ENCODE measurements at regions not wholly inside any gene's neighbourhood (a gene's known extent, or its start where the extent isn't known, plus 50 kb on each side); places are given as distances from the start of the nearest gene placed in this dataset.

GRCh38 chr10:106439366-106439765 lies 725.1 kb downstream of the SORCS1 start:
- TF ChIP-seq POLR2A (IDR thresholded peaks at IDR 0.05) (no peak), EP300 (IDR thresholded peaks at IDR 0.05; ENCODE audit: low read depth) (no peak), POLR2AphosphoS5 (IDR thresholded peaks at IDR 0.05) (no peak)
- TF ChIP-seq, protein P1, sequence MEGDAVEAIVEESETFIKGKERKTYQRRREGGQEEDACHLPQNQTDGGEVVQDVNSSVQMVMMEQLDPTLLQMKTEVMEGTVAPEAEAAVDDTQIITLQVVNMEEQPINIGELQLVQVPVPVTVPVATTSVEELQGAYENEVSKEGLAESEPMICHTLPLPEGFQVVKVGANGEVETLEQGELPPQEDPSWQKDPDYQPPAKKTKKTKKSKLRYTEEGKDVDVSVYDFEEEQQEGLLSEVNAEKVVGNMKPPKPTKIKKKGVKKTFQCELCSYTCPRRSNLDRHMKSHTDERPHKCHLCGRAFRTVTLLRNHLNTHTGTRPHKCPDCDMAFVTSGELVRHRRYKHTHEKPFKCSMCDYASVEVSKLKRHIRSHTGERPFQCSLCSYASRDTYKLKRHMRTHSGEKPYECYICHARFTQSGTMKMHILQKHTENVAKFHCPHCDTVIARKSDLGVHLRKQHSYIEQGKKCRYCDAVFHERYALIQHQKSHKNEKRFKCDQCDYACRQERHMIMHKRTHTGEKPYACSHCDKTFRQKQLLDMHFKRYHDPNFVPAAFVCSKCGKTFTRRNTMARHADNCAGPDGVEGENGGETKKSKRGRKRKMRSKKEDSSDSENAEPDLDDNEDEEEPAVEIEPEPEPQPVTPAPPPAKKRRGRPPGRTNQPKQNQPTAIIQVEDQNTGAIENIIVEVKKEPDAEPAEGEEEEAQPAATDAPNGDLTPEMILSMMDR (IDR thresholded peaks at IDR 0.05) = no peak
- WGBS, 2 donors (ENCODE audit: low coverage in 1 of 2) = 66 to 72% methylated on average over 2 to 3 of the region's 3 CpGs
- Histone ChIP-seq H3K9me3 (no peaks in the 10 kb centered on the region), H3K4me1 (no peaks in the 10 kb centered on the region), H3K27me3 (no peaks in the 10 kb centered on the region), H3K4me3 (no peak overlapping the region), H3K27ac (no peak overlapping the region), H3K36me3 (no peaks in the 10 kb centered on the region)
- DNase-seq = no peak
- in situ Hi-C loops (cut with MboI; ENCODE audit: low pct_ligation_motif_present in 1 of 4, low pct_unique_long_range_greater_than_20kb in 1 of 4, low sequenced_read_pairs in 3 of 4) (no loop called here), intact Hi-C loops (cut with DNase I; ENCODE audit: low total_unique reads) (no loop called here)

GRCh38 chr10:106438386-106438785 lies 726.1 kb downstream of the SORCS1 start:
- no peak for DNase-seq
- WGBS, 2 donors (ENCODE audit: low coverage in 1 of 2) = 38 to 42% methylated on average over 1 of the region's 1 CpG
- no peaks in the 10 kb centered on the region for H3K36me3 ChIP-seq
- H3K9me3 ChIP-seq = no peaks in the 10 kb centered on the region
- intact Hi-C loops (cut with DNase I; ENCODE audit: low total_unique reads) = no loop called here
- no peaks in the 10 kb centered on the region for H3K27me3 ChIP-seq
- H3K4me3 ChIP-seq = no peak overlapping the region
- in situ Hi-C loops (cut with MboI; ENCODE audit: low pct_ligation_motif_present in 1 of 4, low pct_unique_long_range_greater_than_20kb in 1 of 4, low sequenced_read_pairs in 3 of 4) = no loop called here
- TF ChIP-seq EP300 (IDR thresholded peaks at IDR 0.05; ENCODE audit: low read depth) (no peak), POLR2AphosphoS5 (IDR thresholded peaks at IDR 0.05) (no peak), POLR2A (IDR thresholded peaks at IDR 0.05) (no peak)
- TF ChIP-seq, protein P1 (IDR thresholded peaks at IDR 0.05) = no peak
- no peak overlapping the region for H3K27ac ChIP-seq
- H3K4me1 ChIP-seq = no peaks in the 10 kb centered on the region

- Histone ChIP-seq H3K36me3 (no peaks in the 10 kb centered on the region), H3K9me3 (no peaks in the 10 kb centered on the region), H3K27me3 (no peaks in the 10 kb centered on the region), H3K27ac (no peak overlapping the region), H3K4me3 (no peak overlapping the region), H3K4me1 (no peaks in the 10 kb centered on the region)
- 62 to 69% methylated on average over 3 of the region's 3 CpGs for WGBS, 2 donors (ENCODE audit: low coverage in 1 of 2)
- intact Hi-C loops (cut with DNase I; ENCODE audit: low total_unique reads) = no loop called here
- TF ChIP-seq POLR2A (IDR thresholded peaks at IDR 0.05) = no peak
- TF ChIP-seq POLR2AphosphoS5 (IDR thresholded peaks at IDR 0.05) = no peak
- TF ChIP-seq EP300 (IDR thresholded peaks at IDR 0.05; ENCODE audit: low read depth) = no peak
- TF ChIP-seq, protein P1 (IDR thresholded peaks at IDR 0.05) = no peak
- in situ Hi-C loops (cut with MboI; ENCODE audit: low pct_ligation_motif_present in 1 of 4, low pct_unique_long_range_greater_than_20kb in 1 of 4, low sequenced_read_pairs in 3 of 4) = no loop called here
- no peak for DNase-seq
Observed at GRCh38 chr10:106436123-106436715, 728.3 kb downstream of the SORCS1 start.

DNA sequence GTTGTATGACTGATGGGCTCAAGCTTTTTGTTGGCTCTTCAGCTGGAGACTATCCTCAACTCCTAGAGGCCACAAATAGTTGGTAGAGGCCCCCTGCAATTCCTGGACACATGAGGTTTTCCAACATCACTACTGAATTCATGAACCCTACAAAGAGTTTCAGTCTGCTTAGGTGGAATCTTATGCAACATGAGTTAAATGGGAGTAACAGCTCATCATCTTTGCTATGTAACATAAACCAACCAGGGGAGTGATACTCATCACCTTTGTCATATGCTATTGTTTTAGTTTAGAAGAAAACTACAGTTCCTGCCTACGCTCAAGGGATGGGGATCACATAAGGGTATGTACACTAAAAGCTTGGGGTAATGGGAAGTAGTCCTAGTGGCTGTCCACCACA lies 729.4 kb downstream of the SORCS1 start:
- no peak overlapping the region for H3K4me3 ChIP-seq
- in situ Hi-C loops (cut with MboI; ENCODE audit: low pct_ligation_motif_present in 1 of 4, low pct_unique_long_range_greater_than_20kb in 1 of 4, low sequenced_read_pairs in 3 of 4) (no loop called here), intact Hi-C loops (cut with DNase I; ENCODE audit: low total_unique reads) (no loop called here)
- no peak for TF ChIP-seq POLR2A (IDR thresholded peaks at IDR 0.05)
- TF ChIP-seq, protein P1 (IDR thresholded peaks at IDR 0.05) = no peak
- no peak for TF ChIP-seq POLR2AphosphoS5 (IDR thresholded peaks at IDR 0.05)
- no peak for TF ChIP-seq EP300 (IDR thresholded peaks at IDR 0.05; ENCODE audit: low read depth)
- DNase-seq = no peak
- no peaks in the 10 kb centered on the region for H3K4me1 ChIP-seq
- H3K9me3 ChIP-seq = no peaks in the 10 kb centered on the region
- H3K36me3 ChIP-seq = no peaks in the 10 kb centered on the region
- no peak overlapping the region for H3K27ac ChIP-seq
- WGBS, 2 donors (ENCODE audit: low coverage in 1 of 2) = 70 to 80% methylated on average over 1 of the region's 1 CpG
- no peaks in the 10 kb centered on the region for H3K27me3 ChIP-seq
